AG04449 (cell line): ENCODE measurements at regions not wholly inside any gene's neighbourhood (a gene's known extent, or its start where the extent isn't known, plus 50 kb on each side); places are given as distances from the start of the nearest gene placed in this dataset.
A peak's percentile ranks its signal among the peaks of the same experiment; 100 is the strongest.
"Not testable (repeated sequence)": the region's sequence is repeated elsewhere in the genome, so short reads cannot be mapped to it uniquely, and the experiment has no call there.

ENCODE experiments used
- CTCF ChIA-PET: fragments of 350-600 bp; formaldehyde crosslinking; extraction: SDS; loops from one replicate; lab custom pipeline; 2021; ENCODE audit warnings: antibody characterized with exemption; lab: Yijun Ruan, JAX
- POLR2A ChIA-PET: fragments of 400-600, 350-600 bp; formaldehyde crosslinking; extraction: SDS; loops from one replicate; lab custom pipeline; 2020; ENCODE audit warnings: antibody characterized with exemption, inconsistent platforms; lab: Yijun Ruan, JAX
- DNase-seq: peaks from one replicate; pipeline ENCODE4 v3.0.0-alpha.2; 2010; ENCODE audit warnings: low read depth, low spot score
- H3K4me3 ChIP-seq: 2 replicates; pipeline ENCODE4 v1.5.1; 2011; ENCODE audit warnings: low read depth, mild to moderate bottlenecking, control low read depth, low read length
- TF ChIP-seq, protein P1 (sequence below): IDR thresholded peaks from one replicate; pipeline ENCODE4 v1.5.1; 2011; ENCODE audit warnings: mild to moderate bottlenecking, moderate library complexity, low read length, control low read depth, inconsistent platforms; ENCODE audit not compliant: insufficient read depth; ENCODE audit errors: missing control alignments

GRCh38 chrX:140141444-140142029 is 176.2 kb upstream of the CXorf66 start:
- H3K4me3 ChIP-seq = no peak overlapping the region
- ChIA-PET CTCF (interaction anchor here (1.0 to 1.6 kb wide), 4 partner anchors 15 to 89 kb away, joined by 3 to 14 read pairs (median 4); no protein-coding TSS in a partner anchor), POLR2A (no interaction called here)
- TF ChIP-seq, protein P1, sequence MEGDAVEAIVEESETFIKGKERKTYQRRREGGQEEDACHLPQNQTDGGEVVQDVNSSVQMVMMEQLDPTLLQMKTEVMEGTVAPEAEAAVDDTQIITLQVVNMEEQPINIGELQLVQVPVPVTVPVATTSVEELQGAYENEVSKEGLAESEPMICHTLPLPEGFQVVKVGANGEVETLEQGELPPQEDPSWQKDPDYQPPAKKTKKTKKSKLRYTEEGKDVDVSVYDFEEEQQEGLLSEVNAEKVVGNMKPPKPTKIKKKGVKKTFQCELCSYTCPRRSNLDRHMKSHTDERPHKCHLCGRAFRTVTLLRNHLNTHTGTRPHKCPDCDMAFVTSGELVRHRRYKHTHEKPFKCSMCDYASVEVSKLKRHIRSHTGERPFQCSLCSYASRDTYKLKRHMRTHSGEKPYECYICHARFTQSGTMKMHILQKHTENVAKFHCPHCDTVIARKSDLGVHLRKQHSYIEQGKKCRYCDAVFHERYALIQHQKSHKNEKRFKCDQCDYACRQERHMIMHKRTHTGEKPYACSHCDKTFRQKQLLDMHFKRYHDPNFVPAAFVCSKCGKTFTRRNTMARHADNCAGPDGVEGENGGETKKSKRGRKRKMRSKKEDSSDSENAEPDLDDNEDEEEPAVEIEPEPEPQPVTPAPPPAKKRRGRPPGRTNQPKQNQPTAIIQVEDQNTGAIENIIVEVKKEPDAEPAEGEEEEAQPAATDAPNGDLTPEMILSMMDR = peak; percentile 17
- DNase-seq = no peak

- H3K4me3 ChIP-seq, POLR2A ChIA-PET, DNase-seq, CTCF ChIA-PET: not testable (repeated sequence)
Measured at GRCh38 chrX:140138492-140138891, 173.2 kb upstream of the CXorf66 start.

DNA sequence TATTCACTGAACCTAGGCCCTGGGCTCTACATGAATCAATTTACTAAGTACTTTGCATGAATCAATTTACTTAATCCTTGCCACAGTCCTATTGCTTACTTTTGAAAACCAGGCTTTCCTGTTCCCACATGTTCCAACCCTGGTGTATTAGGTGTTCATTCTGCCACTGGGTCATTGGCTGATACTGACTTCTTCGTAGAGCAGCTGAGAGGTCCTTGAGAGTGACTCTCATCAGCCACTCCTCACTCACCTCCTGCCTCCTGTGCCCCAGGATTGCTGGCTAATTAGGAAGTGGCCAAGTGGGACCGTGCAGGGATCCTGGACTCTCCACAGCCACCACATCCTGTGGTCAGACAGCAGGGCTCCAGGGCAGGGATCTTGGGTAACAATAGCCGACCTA is 172.7 kb upstream of the CXorf66 start:
- CTCF ChIA-PET, H3K4me3 ChIP-seq, DNase-seq, POLR2A ChIA-PET: not testable (repeated sequence)

- CTCF ChIA-PET = no interaction called here
- POLR2A ChIA-PET = no interaction called here
- DNase-seq = no peak
- TF ChIP-seq, protein P1 = no peak
- no peak overlapping the region for H3K4me3 ChIP-seq
Measured at GRCh38 chrX:140132937-140133336, 167.6 kb upstream of the CXorf66 start.

DNA sequence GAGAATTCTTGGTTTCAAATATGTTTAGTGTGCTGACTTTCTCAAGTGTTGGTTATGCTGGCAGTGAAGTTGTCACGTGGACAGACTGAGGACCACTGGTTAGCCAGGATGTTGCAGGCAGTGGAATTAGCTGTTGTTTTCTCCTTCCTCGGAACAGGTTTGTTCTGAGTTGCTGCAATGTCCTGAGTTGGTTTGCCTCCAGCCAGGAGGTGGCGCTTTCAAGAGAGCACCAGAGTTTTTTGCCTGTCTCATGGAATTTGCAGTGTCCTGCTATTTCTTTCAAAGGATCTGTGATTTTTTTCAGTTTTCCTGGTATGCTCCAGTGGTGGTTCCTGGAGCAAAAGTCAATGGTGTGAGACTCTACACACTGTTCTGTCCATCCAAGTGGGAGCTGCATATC is 158.1 kb upstream of the CXorf66 start:
- POLR2A ChIA-PET = no interaction called here
- CTCF ChIA-PET = no interaction called here
- no peak for DNase-seq
- TF ChIP-seq, protein P1 = no peak
- H3K4me3 ChIP-seq = no peak overlapping the region

- H3K4me3 ChIP-seq, DNase-seq, CTCF ChIA-PET, POLR2A ChIA-PET: not testable (repeated sequence)
Measured at GRCh38 chrX:140114059-140114458, 148.7 kb upstream of the CXorf66 start.

DNA sequence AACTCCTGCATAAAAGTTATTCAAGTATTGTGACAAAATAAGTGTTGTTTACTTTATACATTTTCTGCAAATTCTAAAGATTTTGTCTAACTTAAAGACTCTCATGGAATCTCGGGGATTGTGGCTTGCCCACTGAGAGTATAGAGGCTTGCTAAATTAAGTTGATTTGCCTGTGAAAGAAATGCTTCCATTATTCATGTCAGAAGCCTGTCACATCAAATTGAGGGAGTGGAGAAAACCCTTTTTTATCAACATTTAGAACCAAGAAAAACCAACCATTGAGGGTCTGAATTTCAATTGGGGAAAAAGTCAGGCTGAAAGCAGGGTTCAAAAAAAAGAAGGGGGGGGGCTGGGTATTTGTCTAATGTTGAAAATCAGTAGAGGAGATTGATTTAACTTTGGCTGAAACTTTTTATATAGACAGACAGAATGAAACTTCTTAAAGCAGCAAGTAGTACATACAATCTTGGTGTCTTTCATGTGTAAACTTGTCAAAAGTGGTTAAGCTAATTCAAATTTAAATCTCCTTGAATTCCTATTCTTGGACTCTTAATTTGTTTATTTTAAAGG is 144.8 kb upstream of the CXorf66 start:
- ChIA-PET POLR2A (no interaction called here), CTCF (no interaction called here)
- no peak for DNase-seq
- TF ChIP-seq, protein P1 = no peak
- no peak overlapping the region for H3K4me3 ChIP-seq

GRCh38 chrX:140104760-140105159 is 139.4 kb upstream of the CXorf66 start:
- H3K4me3 ChIP-seq = no peak overlapping the region
- DNase-seq = no peak
- TF ChIP-seq, protein P1 = no peak
- ChIA-PET POLR2A (no interaction called here), CTCF (no interaction called here)
